ENCODE measurements at regions not wholly inside any gene's neighbourhood (a gene's known extent, or its start where the extent isn't known, plus 50 kb on each side); places are given as distances from the start of the nearest gene placed in this dataset.
A peak's percentile ranks its signal among the peaks of the same experiment; 100 is the strongest.

GRCh38 chr10:108655057-108655456 is 1268.3 kb downstream of the XPNPEP1 start:
- H3K9me2 ChIP-seq (ENCODE audit: insufficient read depth) = no peaks in the 10 kb centered on the region
- H3K79me2 ChIP-seq (ENCODE audit: insufficient read depth) = no peaks in the 10 kb centered on the region
- H3K9ac ChIP-seq = no peak overlapping the region
- H3K4me2 ChIP-seq (ENCODE audit: unreplicated experiment) = no peak overlapping the region
- H3K4me1 ChIP-seq (ENCODE audit: insufficient read depth) = 0 out of 2 replicates have a peak, but pooled peaks cover 6% of the 10 kb centered on the region
- H3K4me3 ChIP-seq = no peak overlapping the region
- in situ Hi-C loops (cut with MboI) = no loop called here
- no peaks in the 10 kb centered on the region for H3K9me3 ChIP-seq (ENCODE audit: low read depth)
- no peak overlapping the region for H2AFZ ChIP-seq
- H3K27me3 ChIP-seq (replicated peaks; ENCODE audit: insufficient read depth) = no peaks in the 10 kb centered on the region
- H3K36me3 ChIP-seq (ENCODE audit: low read depth) = no peaks in the 10 kb centered on the region
- no peaks in the 10 kb centered on the region for H4K20me1 ChIP-seq (ENCODE audit: insufficient read depth)
- TF ChIP-seq EZH2phosphoT487 (IDR thresholded peaks at IDR 0.05; ENCODE audit: insufficient read depth, low read depth) = no peak
- no peak for TF ChIP-seq EZH2 (IDR thresholded peaks at IDR 0.05; ENCODE audit: insufficient read depth, poor library complexity, severe bottlenecking)
- DNase-seq = no peak
- no peaks in the 10 kb centered on the region for H3F3A ChIP-seq (ENCODE audit: insufficient read depth)
- WGBS, 2 experiments (ENCODE audit: low coverage in 1 of 2, low lambda C conversion rate in 2 of 2, missing lambda C conversion rate in 2 of 2) = 86 to 90% methylated on average over 4 of the region's 4 CpGs
- H3K27ac ChIP-seq = no peak overlapping the region

- no peaks in the 10 kb centered on the region for H3K79me2 ChIP-seq (ENCODE audit: insufficient read depth)
- no peaks in the 10 kb centered on the region for H3F3A ChIP-seq (ENCODE audit: insufficient read depth)
- in situ Hi-C loops (cut with MboI) = no loop called here
- H4K20me1 ChIP-seq (ENCODE audit: insufficient read depth) = no peaks in the 10 kb centered on the region
- no peak overlapping the region for H3K4me2 ChIP-seq (ENCODE audit: unreplicated experiment)
- peak; percentile 44 for DNase-seq
- H3K27me3 ChIP-seq (replicated peaks; ENCODE audit: insufficient read depth) = no peaks in the 10 kb centered on the region
- no peak overlapping the region for H3K27ac ChIP-seq
- H3K36me3 ChIP-seq (ENCODE audit: low read depth) = no peaks in the 10 kb centered on the region
- H3K4me1 ChIP-seq (ENCODE audit: insufficient read depth) = 0 out of 2 replicates have a peak, but pooled peaks cover 6% of the 10 kb centered on the region
- TF ChIP-seq EZH2 (IDR thresholded peaks at IDR 0.05; ENCODE audit: insufficient read depth, poor library complexity, severe bottlenecking) (no peak), EZH2phosphoT487 (IDR thresholded peaks at IDR 0.05; ENCODE audit: insufficient read depth, low read depth) (no peak)
- H3K9me3 ChIP-seq (ENCODE audit: low read depth) = no peaks in the 10 kb centered on the region
- 0 out of 2 replicates have a peak overlapping the region, but pooled peaks have one; percentile 5 for H2AFZ ChIP-seq
- no peak overlapping the region for H3K9ac ChIP-seq
- H3K4me3 ChIP-seq = no peak overlapping the region
- no peaks in the 10 kb centered on the region for H3K9me2 ChIP-seq (ENCODE audit: insufficient read depth)
- 48% methylated on average over 6 of the region's 6 CpGs for WGBS, 2 experiments (ENCODE audit: low coverage in 1 of 2, low lambda C conversion rate in 2 of 2, missing lambda C conversion rate in 2 of 2)
These were observed 1269.8 kb downstream of the XPNPEP1 start for GRCh38 chr10:108653531-108653930.

GRCh38 chr10:108639010-108639409 is 1284.3 kb downstream of the XPNPEP1 start:
- no peaks in the 10 kb centered on the region for H3K27me3 ChIP-seq (replicated peaks; ENCODE audit: insufficient read depth)
- WGBS, 2 experiments (ENCODE audit: low coverage in 1 of 2, low lambda C conversion rate in 2 of 2, missing lambda C conversion rate in 2 of 2) = 82 to 87% methylated on average over 5 of the region's 5 CpGs
- no peaks in the 10 kb centered on the region for H4K20me1 ChIP-seq (ENCODE audit: insufficient read depth)
- no peak overlapping the region for H3K4me3 ChIP-seq
- H3K4me1 ChIP-seq (ENCODE audit: insufficient read depth) = no peaks in the 10 kb centered on the region
- TF ChIP-seq EZH2 (IDR thresholded peaks at IDR 0.05; ENCODE audit: insufficient read depth, poor library complexity, severe bottlenecking) (no peak), EZH2phosphoT487 (IDR thresholded peaks at IDR 0.05; ENCODE audit: insufficient read depth, low read depth) (no peak)
- H3K4me2 ChIP-seq (ENCODE audit: unreplicated experiment) = no peak overlapping the region
- H3K27ac ChIP-seq = no peak overlapping the region
- no peaks in the 10 kb centered on the region for H3K36me3 ChIP-seq (ENCODE audit: low read depth)
- DNase-seq = no peak
- no peaks in the 10 kb centered on the region for H3K79me2 ChIP-seq (ENCODE audit: insufficient read depth)
- in situ Hi-C loops (cut with MboI) = no loop called here
- H3K9ac ChIP-seq = no peak overlapping the region
- H3F3A ChIP-seq (ENCODE audit: insufficient read depth) = no peaks in the 10 kb centered on the region
- H3K9me2 ChIP-seq (ENCODE audit: insufficient read depth) = no peaks in the 10 kb centered on the region
- H3K9me3 ChIP-seq (ENCODE audit: low read depth) = no peaks in the 10 kb centered on the region
- no peak overlapping the region for H2AFZ ChIP-seq

- Histone ChIP-seq H3K4me1 (ENCODE audit: insufficient read depth) (no peaks in the 10 kb centered on the region), H4K20me1 (ENCODE audit: insufficient read depth) (no peaks in the 10 kb centered on the region), H2AFZ (no peak overlapping the region), H3F3A (ENCODE audit: insufficient read depth) (no peaks in the 10 kb centered on the region), H3K79me2 (ENCODE audit: insufficient read depth) (no peaks in the 10 kb centered on the region), H3K27ac (no peak overlapping the region), H3K36me3 (ENCODE audit: low read depth) (no peaks in the 10 kb centered on the region), H3K4me2 (ENCODE audit: unreplicated experiment) (no peak overlapping the region), H3K9ac (no peak overlapping the region), H3K4me3 (no peak overlapping the region), H3K9me2 (ENCODE audit: insufficient read depth) (no peaks in the 10 kb centered on the region), H3K9me3 (ENCODE audit: low read depth) (no peaks in the 10 kb centered on the region), H3K27me3 (replicated peaks; ENCODE audit: insufficient read depth) (no peaks in the 10 kb centered on the region)
- no peak for DNase-seq
- no peak for TF ChIP-seq EZH2phosphoT487 (IDR thresholded peaks at IDR 0.05; ENCODE audit: insufficient read depth, low read depth)
- no peak for TF ChIP-seq EZH2 (IDR thresholded peaks at IDR 0.05; ENCODE audit: insufficient read depth, poor library complexity, severe bottlenecking)
- 53 to 55% methylated on average over 3 of the region's 3 CpGs for whole genome bisulfite sequencing, 2 experiments (ENCODE audit: low coverage in 1 of 2, low lambda C conversion rate in 2 of 2, missing lambda C conversion rate in 2 of 2)
- in situ Hi-C loops (cut with MboI) = no loop called here
These were observed 1285.1 kb downstream of the XPNPEP1 start for GRCh38 chr10:108638225-108638624.

GRCh38 chr10:108633046-108633445 is 1290.3 kb downstream of the XPNPEP1 start:
- in situ Hi-C loops (cut with MboI) = no loop called here
- Histone ChIP-seq H3K4me3 (no peak overlapping the region), H3F3A (ENCODE audit: insufficient read depth) (no peaks in the 10 kb centered on the region), H3K36me3 (ENCODE audit: low read depth) (no peaks in the 10 kb centered on the region), H3K9me3 (ENCODE audit: low read depth) (no peaks in the 10 kb centered on the region), H3K9me2 (ENCODE audit: insufficient read depth) (no peaks in the 10 kb centered on the region), H3K9ac (no peak overlapping the region), H3K4me1 (ENCODE audit: insufficient read depth) (peaks cover 3% of the 10 kb centered on the region; the same call in 1 of the 2 replicates), H3K27me3 (replicated peaks; ENCODE audit: insufficient read depth) (no peaks in the 10 kb centered on the region), H3K4me2 (ENCODE audit: unreplicated experiment) (no peak overlapping the region), H3K79me2 (ENCODE audit: insufficient read depth) (no peaks in the 10 kb centered on the region), H4K20me1 (ENCODE audit: insufficient read depth) (no peaks in the 10 kb centered on the region), H3K27ac (no peak overlapping the region), H2AFZ (no peak overlapping the region)
- WGBS, 2 experiments (ENCODE audit: low coverage in 1 of 2, low lambda C conversion rate in 2 of 2, missing lambda C conversion rate in 2 of 2) = 32 to 34% methylated on average over 2 of the region's 2 CpGs
- TF ChIP-seq EZH2phosphoT487 (IDR thresholded peaks at IDR 0.05; ENCODE audit: insufficient read depth, low read depth) = no peak
- TF ChIP-seq EZH2 (IDR thresholded peaks at IDR 0.05; ENCODE audit: insufficient read depth, poor library complexity, severe bottlenecking) = no peak
- no peak for DNase-seq

All from GM23248 (cell line).